HPDE6-E6E7 (cell line): ENCODE measurements at regions not wholly inside any gene's neighbourhood (a gene's known extent, or its start where the extent isn't known, plus 50 kb on each side); places are given as distances from the start of the nearest gene placed in this dataset.
"Not testable (repeated sequence)": the region's sequence is repeated elsewhere in the genome, so short reads cannot be mapped to it uniquely, and the experiment has no call there.

Experiments
- DNase-seq: peaks from one replicate; pipeline ENCODE4 v3.0.0; 2011; ENCODE audit warnings: missing footprints; ENCODE audit errors: extremely low spot score

GRCh38 chr2:236370847-236371409 is 106.7 kb upstream of the ASB18 start:
- no peak for DNase-seq

GRCh38 chr2:236375973-236376476 is 111.8 kb upstream of the ASB18 start:
- DNase-seq = no peak

DNA sequence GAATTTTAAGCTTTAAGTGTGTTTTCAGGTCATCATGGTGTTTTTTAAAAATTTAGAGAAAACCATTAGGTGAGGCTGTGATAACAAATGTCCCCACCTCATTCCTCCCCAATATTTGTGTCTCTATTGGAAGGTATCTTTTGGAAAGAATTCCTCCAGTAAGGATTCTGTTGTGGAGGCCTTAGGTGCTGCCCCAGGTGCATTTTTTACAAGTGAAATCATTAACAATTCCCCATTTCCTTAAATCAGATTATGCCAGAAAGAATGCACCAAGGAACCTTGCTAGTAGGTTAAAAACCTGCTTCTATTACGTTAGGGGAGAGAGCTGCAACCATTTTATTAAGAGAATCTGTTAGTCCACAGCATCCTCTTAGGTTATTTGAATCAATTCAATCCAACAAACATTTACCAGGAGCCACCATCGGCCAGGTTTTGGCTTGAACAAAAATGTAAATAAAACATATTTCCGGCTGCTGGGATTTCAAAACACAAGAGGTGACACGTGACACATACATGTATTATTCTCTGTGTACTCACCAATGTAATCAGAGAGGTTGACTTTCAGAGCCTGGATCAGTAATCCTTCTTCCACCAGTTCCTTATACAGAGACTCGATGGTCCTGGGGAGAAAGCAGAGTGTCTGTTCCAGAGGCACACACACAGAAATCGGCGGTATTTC is 112.5 kb upstream of the ASB18 start:
- no peak for DNase-seq

DNA sequence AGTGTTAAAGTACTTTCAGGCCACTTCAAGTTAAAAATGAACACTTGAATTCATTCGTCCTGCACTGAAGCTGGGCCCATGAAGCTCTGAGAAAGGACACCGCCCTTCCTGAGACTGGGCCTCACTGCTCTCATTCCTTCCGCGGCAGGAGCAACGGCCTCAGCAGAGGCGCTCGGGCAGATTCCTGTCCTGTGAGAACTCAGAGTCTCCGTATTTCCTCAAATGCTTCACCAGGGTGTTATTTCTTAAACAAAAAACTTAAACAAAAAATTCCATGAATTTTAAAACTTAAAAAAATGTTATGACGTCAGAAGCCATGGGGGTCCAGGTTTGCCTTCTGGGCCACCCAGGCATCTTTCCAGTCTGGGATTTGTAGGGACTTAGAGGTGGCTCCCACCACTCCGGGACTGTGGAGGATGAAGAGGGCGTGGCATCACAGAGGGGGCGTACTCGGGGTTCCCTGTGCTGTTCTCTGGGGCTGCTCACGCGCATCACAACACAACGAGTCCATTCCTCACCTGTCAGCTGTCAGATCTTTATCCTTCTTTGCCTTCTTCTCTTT is 115.9 kb upstream of the ASB18 start:
- DNase-seq = no peak

GRCh38 chr2:236381253-236381652 is 117.0 kb upstream of the ASB18 start:
- not testable (repeated sequence) for DNase-seq

- not testable (repeated sequence) for DNase-seq
Observed at GRCh38 chr2:236389284-236390216, 125.3 kb upstream of the ASB18 start.

GRCh38 chr2:236393101-236393500 is 128.9 kb upstream of the ASB18 start:
- no peak for DNase-seq

- no peak for DNase-seq
Observed at GRCh38 chr2:236393581-236393980, 129.4 kb upstream of the ASB18 start.

DNA sequence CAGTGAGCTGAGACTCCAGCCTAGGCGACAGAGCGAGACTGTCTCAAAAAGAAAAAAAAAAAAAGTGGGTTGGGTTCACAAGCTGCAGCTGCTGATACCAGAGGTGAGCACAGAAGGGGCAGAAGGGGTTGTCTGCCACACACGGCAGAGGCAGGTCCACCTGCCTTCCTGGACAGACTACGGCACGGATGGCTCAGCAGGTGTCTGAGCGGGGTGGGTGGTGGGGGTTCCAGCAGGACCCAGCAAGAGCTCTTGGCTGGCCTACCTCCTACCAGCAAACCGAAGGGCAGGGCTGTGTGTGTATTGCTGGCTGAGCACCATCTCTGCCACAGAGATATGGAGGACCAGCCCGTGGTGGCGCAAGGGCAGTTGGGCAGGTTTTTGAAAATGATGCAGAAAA is 130.4 kb upstream of the ASB18 start:
- no peak for DNase-seq

- DNase-seq = no peak
Observed at GRCh38 chr2:236395067-236395466, 130.9 kb upstream of the ASB18 start.

- DNase-seq = no peak
Observed at GRCh38 chr2:236396818-236397350, 132.7 kb upstream of the ASB18 start.

GRCh38 chr2:236397681-236398080 is 133.5 kb upstream of the ASB18 start:
- no peak for DNase-seq

DNA sequence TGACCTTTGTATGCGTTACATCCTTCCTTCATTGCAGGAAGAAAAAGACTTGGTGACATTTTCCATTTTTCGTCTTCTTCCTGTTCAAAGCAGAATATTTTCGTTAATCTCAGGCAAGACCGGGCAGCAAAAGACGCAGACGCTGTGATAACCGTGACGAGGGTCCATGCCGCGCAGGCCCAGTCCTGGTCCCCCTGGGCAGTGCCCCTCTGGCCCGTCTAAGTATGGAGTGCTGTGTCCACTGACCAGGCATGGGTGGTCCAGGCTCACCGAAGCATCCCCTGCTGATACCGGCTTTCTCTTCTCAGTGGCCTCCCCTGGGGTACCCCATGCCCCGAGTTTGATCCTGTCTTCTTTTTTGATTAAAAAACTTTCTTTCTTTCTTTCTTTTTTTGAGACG is 135.2 kb upstream of the ASB18 start:
- DNase-seq = no peak

GRCh38 chr2:236400046-236400574 is 135.9 kb upstream of the ASB18 start:
- DNase-seq = no peak

DNA sequence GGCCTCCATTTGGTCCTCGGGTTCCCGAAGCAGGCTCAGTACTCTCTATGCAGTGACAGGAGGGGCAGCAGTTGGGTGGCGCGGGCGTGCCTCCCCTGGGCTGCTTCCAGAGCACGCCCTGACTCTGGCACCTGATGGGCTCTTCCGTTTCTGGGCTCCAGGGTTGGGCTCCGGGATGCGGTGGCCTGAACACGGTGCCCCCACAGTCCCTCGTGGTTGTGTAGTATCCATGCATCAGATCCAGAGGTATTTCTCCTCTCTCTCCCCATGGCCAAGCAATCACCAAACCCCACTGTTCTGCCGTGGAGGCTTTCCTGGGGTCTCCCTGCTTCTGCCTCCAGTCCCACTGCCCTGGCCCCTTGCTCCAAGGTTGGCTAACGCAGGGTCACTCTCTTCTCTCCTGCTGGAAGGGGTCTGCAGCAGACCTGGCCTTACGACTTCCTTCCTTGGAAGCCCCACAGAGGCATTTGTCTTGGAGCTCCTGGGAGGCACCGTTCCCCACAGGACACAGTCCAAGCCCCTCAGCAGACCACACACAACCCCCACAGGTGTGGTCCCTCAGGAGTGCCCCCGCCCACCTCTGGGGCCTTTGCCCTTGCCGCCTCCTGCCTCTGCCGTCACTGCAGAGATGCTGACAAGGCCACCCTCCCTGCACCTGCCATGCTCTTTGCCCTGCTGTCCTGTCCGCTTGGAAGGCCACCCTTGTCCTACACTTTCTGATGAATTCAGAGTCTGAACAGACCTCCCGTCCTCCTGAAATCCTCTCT is 136.6 kb upstream of the ASB18 start:
- no peak for DNase-seq

GRCh38 chr2:236402033-236402790 is 138.0 kb upstream of the ASB18 start:
- no peak for DNase-seq

DNA sequence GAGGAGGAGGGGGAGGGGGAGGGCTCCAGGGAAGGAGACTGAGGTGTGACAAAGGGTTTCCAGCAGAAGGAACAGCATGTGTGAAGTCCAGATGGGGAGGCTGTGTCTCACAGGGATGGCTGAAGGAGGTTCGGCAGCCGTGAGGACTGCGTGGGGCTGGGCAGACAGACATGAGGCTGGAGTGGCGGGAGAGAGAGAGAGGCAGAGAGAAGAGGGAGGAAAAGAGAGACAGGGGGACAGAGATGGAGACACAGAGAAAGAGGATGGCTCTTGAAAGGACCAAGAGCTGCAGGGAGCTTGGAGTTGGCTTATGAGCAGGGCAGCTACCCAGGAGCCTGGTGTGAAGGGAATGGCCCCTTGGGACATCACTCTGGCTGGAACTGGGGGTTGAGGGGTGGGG is 138.9 kb upstream of the ASB18 start:
- no peak for DNase-seq

DNA sequence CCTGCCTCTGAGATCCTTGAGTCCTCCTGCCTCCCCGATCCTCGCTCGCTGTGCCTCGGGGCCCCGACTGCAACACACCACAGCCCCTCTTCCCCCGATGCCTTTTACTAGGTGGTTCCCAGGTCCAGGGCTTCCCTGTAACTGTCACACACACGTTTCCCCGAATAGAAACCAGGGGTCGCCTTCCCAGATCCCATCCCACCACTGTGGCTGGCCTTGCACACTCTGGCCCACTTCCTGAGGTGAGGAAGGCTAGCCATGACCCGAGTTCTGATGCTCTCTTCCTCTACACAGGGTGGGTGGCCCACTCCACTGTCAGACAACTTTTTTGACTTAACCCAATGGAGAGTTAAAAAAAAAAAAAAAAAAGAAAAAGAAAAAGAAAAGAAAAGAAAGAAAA is 139.6 kb upstream of the ASB18 start:
- no peak for DNase-seq

- no peak for DNase-seq
Observed at GRCh38 chr2:236404346-236404745, 140.1 kb upstream of the ASB18 start.

- DNase-seq = no peak
Observed at GRCh38 chr2:236405357-236405756, 141.2 kb upstream of the ASB18 start.
